ENCODE measurements at regions not wholly inside any gene's neighbourhood (a gene's known extent, or its start where the extent isn't known, plus 50 kb on each side); places are given as distances from the start of the nearest gene placed in this dataset.

- H3K9me3 Mint-ChIP-seq: no peaks in the 10 kb centered on the region
- no peak overlapping the region for H3K4me3 Mint-ChIP-seq
- ATAC-seq (no peak), DNase-seq (no peak)
- peaks cover 19% of the 10 kb centered on the region for H3K27me3 Mint-ChIP-seq
- H3K4me1 Mint-ChIP-seq: no peaks in the 10 kb centered on the region
- H3K27ac Mint-ChIP-seq: no peak overlapping the region
Measured at GRCh38 chr11:130709531-130709930, 206.7 kb downstream of the SNX19 start.

- Mint-ChIP-seq H3K9me3 (no peaks in the 10 kb centered on the region), H3K4me1 (no peaks in the 10 kb centered on the region)
Measured at GRCh38 chr11:130710021-130710420, 206.3 kb downstream of the SNX19 start.

DNA sequence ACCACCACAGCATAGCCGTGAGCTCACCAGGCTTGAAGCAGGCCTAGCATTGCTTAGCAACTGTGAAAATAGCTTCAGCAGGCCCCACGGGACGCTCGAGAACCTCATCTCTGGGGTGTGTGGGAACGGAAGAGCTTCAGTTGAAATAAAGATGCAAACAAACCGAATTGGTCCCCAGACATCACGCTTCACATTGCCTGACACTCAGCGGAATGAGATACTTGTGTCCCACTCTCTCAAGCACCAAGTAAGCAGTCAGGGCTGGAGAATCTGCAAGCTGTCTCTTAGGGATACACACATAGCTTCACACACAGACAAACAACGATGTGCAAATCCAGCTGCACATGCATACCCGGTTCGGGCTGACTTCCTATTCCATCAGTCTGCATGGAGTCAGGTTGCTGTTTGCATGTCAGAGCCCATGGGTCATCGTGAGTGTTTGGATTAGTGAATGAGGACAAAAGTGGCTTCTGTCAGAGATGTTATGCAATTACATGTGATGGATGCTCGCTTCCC, 205.7 kb downstream of the SNX19 start:
- peaks cover 25% of the 10 kb centered on the region for H3K27me3 Mint-ChIP-seq
- ATAC-seq: no peak
- no peaks in the 10 kb centered on the region for H3K4me1 Mint-ChIP-seq
- H3K4me3 Mint-ChIP-seq: no peak overlapping the region
- H3K9me3 Mint-ChIP-seq: no peaks in the 10 kb centered on the region
- no peak for DNase-seq
- H3K27ac Mint-ChIP-seq: no peak overlapping the region

More at GRCh38 chr11:130710021-130710420, 206.3 kb downstream of the SNX19 start:
- peaks cover 22% of the 10 kb centered on the region for H3K27me3 Mint-ChIP-seq
- H3K27ac Mint-ChIP-seq: no peak overlapping the region
- ATAC-seq (peak; percentile 37), DNase-seq (no peak)
- H3K4me3 Mint-ChIP-seq: no peak overlapping the region

GRCh38 chr11:130711193-130711592, 205.1 kb downstream of the SNX19 start:
- Mint-ChIP-seq H3K4me1 (no peaks in the 10 kb centered on the region), H3K4me3 (no peak overlapping the region), H3K27me3 (peaks cover 19% of the 10 kb centered on the region), H3K27ac (no peak overlapping the region), H3K9me3 (no peaks in the 10 kb centered on the region)
- ATAC-seq: no peak
- no peak for DNase-seq

DNA sequence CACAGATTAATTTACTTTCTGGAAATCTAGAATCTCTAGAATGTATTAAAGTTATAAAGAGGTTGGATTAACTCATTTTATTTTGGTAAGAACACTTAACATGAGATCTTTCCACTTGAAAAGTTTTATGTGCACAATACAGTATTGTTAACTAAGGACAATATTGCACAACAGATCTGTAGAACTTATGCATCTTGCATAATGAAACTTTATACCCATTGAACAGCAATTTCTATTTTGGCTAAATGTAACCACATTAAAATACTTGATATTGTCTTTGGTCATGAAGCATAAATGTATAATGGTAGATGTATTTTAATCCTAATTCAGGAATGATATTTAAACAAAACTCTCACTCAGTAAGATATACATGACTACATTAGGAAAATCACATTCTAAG, 203.8 kb downstream of the SNX19 start:
- no peak overlapping the region for H3K27ac Mint-ChIP-seq
- H3K27me3 Mint-ChIP-seq: peaks cover 18% of the 10 kb centered on the region
- H3K4me1 Mint-ChIP-seq: no peaks in the 10 kb centered on the region
- H3K4me3 Mint-ChIP-seq: no peak overlapping the region
- H3K9me3 Mint-ChIP-seq: no peaks in the 10 kb centered on the region
- ATAC-seq (no peak), DNase-seq (no peak)

DNA sequence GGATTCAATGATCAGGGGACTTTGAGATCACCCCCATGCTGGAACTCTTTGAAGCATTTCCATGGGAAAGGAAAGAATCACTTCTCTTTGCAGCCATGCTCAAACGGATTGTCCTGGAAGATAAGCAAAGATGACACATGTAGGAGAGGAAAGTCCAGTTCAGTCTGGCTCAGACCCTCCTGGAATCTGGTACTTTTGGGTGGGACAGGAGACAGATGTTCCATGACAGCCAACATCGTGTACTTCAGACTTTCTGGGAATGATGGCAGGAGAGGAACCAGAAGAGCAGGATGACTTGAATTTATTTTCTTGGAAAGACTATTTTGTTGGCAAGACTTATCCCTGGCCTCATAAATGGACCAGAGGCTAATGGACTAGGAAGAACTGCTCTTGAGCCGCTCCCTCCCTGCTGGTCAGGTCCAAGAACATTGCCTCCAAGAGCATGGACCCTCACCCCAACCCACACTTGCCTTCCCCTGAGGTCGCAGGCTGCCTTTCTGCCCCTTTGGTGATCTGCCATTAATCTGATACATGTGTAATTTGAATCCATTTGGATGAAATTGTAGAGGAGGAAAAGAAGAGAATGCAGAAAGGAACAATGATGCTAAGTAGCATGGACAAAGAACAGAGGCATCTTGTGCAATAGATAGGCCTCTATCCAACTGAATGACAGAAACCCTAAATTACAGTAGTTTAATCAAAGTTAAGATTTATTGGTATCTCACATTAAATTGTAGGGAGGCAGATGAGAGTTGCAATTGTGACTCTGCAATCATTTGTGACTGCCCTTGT, 201.0 kb downstream of the SNX19 start:
- ATAC-seq: no peak
- Mint-ChIP-seq H3K4me1 (no peaks in the 10 kb centered on the region), H3K9me3 (peaks cover 0 to 4% of the 10 kb centered on the region in 2 donors), H3K27ac (no peak overlapping the region), H3K27me3 (peaks cover 18% of the 10 kb centered on the region), H3K4me3 (no peak overlapping the region)
- DNase-seq: no peak

DNA sequence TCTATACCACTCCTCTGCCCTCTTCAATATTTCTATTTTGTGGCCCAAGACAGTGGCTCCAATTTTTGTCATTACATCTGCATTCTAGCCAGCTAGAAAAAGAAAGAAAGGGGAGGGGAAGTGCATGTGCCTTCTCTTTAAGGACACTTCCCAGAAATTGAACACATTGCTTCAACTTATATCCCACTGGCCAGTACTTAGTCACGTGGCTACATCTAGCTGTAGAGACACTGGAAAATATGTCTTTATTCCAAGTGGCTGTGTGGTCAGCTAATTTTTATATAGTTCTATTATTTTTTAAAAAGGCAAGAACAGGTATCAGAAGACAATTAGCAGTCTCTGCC, 200.4 kb downstream of the SNX19 start:
- Mint-ChIP-seq H3K4me3 (no peak overlapping the region), H3K27me3 (peaks cover 18% of the 10 kb centered on the region)
- DNase-seq: no peak

DNA sequence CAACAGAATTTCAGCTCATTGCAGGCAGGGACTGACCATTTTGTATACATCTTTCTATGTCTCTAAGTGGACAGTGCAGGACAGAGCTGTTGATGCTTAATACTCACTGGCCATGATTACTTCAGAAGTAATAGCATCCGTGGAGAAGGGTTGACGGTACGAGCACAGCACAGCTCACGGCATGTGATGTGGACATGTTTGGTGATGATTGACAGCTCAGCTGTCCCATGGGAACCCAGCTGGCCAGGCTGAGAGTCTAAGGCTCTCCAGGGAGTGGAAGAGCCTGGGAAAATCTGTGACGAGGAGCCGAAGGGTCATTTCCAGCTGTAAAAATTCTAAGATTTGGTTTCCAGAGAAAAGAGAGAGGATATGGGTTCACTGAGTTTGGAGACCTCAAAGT, 198.2 kb downstream of the SNX19 start:
- H3K9me3 Mint-ChIP-seq: peaks cover 0 to 4% of the 10 kb centered on the region in 2 donors
- ATAC-seq (no peak), DNase-seq (no peak)
- peaks cover 21% of the 10 kb centered on the region for H3K27me3 Mint-ChIP-seq
- H3K4me1 Mint-ChIP-seq: no peaks in the 10 kb centered on the region
- no peak overlapping the region for H3K27ac Mint-ChIP-seq
- no peak overlapping the region for H3K4me3 Mint-ChIP-seq

More for the DNA sequence above, 200.4 kb downstream of the SNX19 start:
- ATAC-seq: no peak
- Mint-ChIP-seq H3K4me1 (no peaks in the 10 kb centered on the region), H3K27ac (no peak overlapping the region), H3K9me3 (peaks cover 0 to 4% of the 10 kb centered on the region in 2 donors)

DNA sequence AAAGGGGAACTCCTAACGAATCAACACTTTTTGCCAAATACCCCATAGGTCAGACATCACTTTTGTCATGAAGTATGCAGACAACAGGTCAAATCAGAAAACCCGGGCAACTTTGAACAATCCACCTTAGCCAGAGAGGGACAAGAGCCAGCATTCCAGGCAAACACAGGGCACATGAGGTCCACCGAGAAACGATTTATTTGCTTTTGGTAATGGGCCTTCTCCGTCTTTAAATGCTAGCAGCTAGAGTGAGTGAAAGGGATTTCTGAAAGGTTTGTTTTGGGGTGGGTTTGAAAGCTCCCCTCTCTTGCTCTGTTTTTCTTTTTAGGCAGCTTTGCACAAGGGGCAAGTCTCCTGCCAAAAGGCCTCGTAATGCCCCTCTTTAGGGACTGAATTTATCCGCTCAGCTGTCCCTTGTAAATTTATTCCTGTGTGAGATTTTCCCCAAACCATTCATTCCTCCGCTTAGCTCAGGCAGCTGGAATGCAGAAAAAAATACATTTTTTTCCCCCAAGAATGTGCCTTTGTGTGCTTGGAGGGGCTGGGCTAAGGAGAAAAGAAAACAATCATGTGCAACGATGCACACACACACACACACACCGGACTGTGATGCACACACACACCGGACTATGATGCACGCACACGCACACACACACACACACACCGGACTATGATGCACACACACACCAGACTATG, 196.9 kb downstream of the SNX19 start:
- H3K27me3 Mint-ChIP-seq: peaks cover 18% of the 10 kb centered on the region
- ATAC-seq: no peak
- H3K27ac Mint-ChIP-seq: no peak overlapping the region
- no peaks in the 10 kb centered on the region for H3K4me1 Mint-ChIP-seq
- no peak overlapping the region for H3K4me3 Mint-ChIP-seq
- DNase-seq: no peak
- peaks cover 0 to 4% of the 10 kb centered on the region in 2 donors for H3K9me3 Mint-ChIP-seq

- H3K27me3 Mint-ChIP-seq: peaks cover 12% of the 10 kb centered on the region
- no peak overlapping the region for H3K27ac Mint-ChIP-seq
- no peak for DNase-seq
- no peaks in the 10 kb centered on the region for H3K4me1 Mint-ChIP-seq
- H3K4me3 Mint-ChIP-seq: no peak overlapping the region
- ATAC-seq: peak; percentile 55
- peaks cover 0 to 4% of the 10 kb centered on the region in 2 donors for H3K9me3 Mint-ChIP-seq
Measured at GRCh38 chr11:130720232-130721022, 195.9 kb downstream of the SNX19 start.

GRCh38 chr11:130721023-130721681, 195.1 kb downstream of the SNX19 start:
- ATAC-seq (no peak), DNase-seq (no peak)
- Mint-ChIP-seq H3K27me3 (peaks cover 10% of the 10 kb centered on the region), H3K27ac (no peak overlapping the region), H3K9me3 (peaks cover 0 to 4% of the 10 kb centered on the region in 2 donors), H3K4me1 (no peaks in the 10 kb centered on the region), H3K4me3 (no peak overlapping the region)

GRCh38 chr11:130721736-130722135, 194.5 kb downstream of the SNX19 start:
- H3K27ac Mint-ChIP-seq: no peak overlapping the region
- H3K9me3 Mint-ChIP-seq: peaks cover 0 to 4% of the 10 kb centered on the region in 2 donors
- DNase-seq (no peak), ATAC-seq (no peak)
- H3K4me1 Mint-ChIP-seq: no peaks in the 10 kb centered on the region
- H3K27me3 Mint-ChIP-seq: peaks cover 10% of the 10 kb centered on the region
- H3K4me3 Mint-ChIP-seq: no peak overlapping the region

- Mint-ChIP-seq H3K4me3 (no peak overlapping the region), H3K27ac (no peak overlapping the region), H3K4me1 (no peaks in the 10 kb centered on the region), H3K27me3 (peaks cover 10% of the 10 kb centered on the region), H3K9me3 (peaks cover 0 to 4% of the 10 kb centered on the region in 2 donors)
- DNase-seq (no peak), ATAC-seq (no peak)
Measured at GRCh38 chr11:130722401-130722800, 193.9 kb downstream of the SNX19 start.

GRCh38 chr11:130725421-130726233, 190.7 kb downstream of the SNX19 start:
- ATAC-seq (no peak), DNase-seq (no peak)
- H3K27ac Mint-ChIP-seq: peak overlapping the region in 1 of 2 donors; percentile 63
- H3K27me3 Mint-ChIP-seq: peaks cover 19% of the 10 kb centered on the region
- H3K9me3 Mint-ChIP-seq: peaks cover 0 to 9% of the 10 kb centered on the region in 2 donors
- no peak overlapping the region for H3K4me3 Mint-ChIP-seq
- H3K4me1 Mint-ChIP-seq: no peaks in the 10 kb centered on the region
